ENCODE measurements at regions not wholly inside any gene's neighbourhood (a gene's known extent, or its start where the extent isn't known, plus 50 kb on each side); places are given as distances from the start of the nearest gene placed in this dataset.

- CTCF ChIA-PET, result no interaction called here
Observed at GRCh38 chr2:83217854-83218253, 1241.2 kb downstream of the SUCLG1 start.

GRCh38 chr2:83196225-83196624 lies 1262.9 kb downstream of the SUCLG1 start:
- H3K9me3 ChIP-seq, result no peaks in the 10 kb centered on the region
- WGBS (ENCODE audit: missing lambda C conversion rate), result 2% methylated on average over 1 of the region's 1 CpG
- H3K27ac ChIP-seq, result no peak overlapping the region
- FAIRE-seq (no peak), DNase-seq (ENCODE audit: low read depth in 1 of 2, low spot score in 1 of 2) (peak in 1 of 2 experiments; percentile 15), ATAC-seq (no peak)
- TF ChIP-seq RAD21 (conservative IDR thresholded peaks at IDR 0.05 in 1 of 2, IDR thresholded peaks at IDR 0.05 in 1 of 2), result peak; percentile 27 to 36; a peak in 2 of 5 replicates
- TF ChIP-seq NPAS2 (CRISPR knock-in tag; IDR thresholded peaks at IDR 0.05; ENCODE audit: borderline replicate concordance), result no peak
- TF ChIP-seq CTCF (IDR thresholded peaks at IDR 0.05), result no peak; the same call in 2 of the 3 replicates
- no peak for TF ChIP-seq RFX5 (IDR thresholded peaks at IDR 0.05)
- ChIA-PET POLR2A (no interaction called here), CTCF (interaction anchor here (0.6 kb wide), 1 partner anchor 889 kb away, joined by 3 read pairs; no protein-coding TSS in a partner anchor)
- no peaks in the 10 kb centered on the region for H3K4me1 ChIP-seq
- H3K4me3 ChIP-seq, result no peak overlapping the region
- H3K4me2 ChIP-seq, result no peak overlapping the region

More at GRCh38 chr2:83217854-83218253, 1241.2 kb downstream of the SUCLG1 start:
- Histone ChIP-seq H3K4me3 (no peak overlapping the region), H3K4me2 (no peak overlapping the region), H3K4me1 (no peaks in the 10 kb centered on the region), H3K9me3 (no peaks in the 10 kb centered on the region), H3K27ac (no peak overlapping the region)
- TF ChIP-seq MAFK (IDR thresholded peaks at IDR 0.05; ENCODE audit: partially characterized antibody) (peak; percentile 79), TP53 (CRISPR knock-in tag; IDR thresholded peaks at IDR 0.05) (no peak)
- ATAC-seq, result no peak
- FAIRE-seq, result no peak
- 34% methylated on average over 4 of the region's 4 CpGs for WGBS (ENCODE audit: missing lambda C conversion rate)
- POLR2A ChIA-PET, result no interaction called here
- DNase-seq (ENCODE audit: low read depth in 1 of 2, low spot score in 1 of 2), result no peak

- WGBS (ENCODE audit: missing lambda C conversion rate), result 82% methylated on average over 2 of the region's 2 CpGs
- DNase-seq (ENCODE audit: low read depth in 1 of 2, low spot score in 1 of 2), result no peak
- no peak for TF ChIP-seq KDM5A (IDR thresholded peaks at IDR 0.05)
- no peak for TF ChIP-seq MAFK (IDR thresholded peaks at IDR 0.05; ENCODE audit: partially characterized antibody)
- TF ChIP-seq CHD4 (IDR thresholded peaks at IDR 0.05; ENCODE audit: borderline replicate concordance), result no peak
- no peak for TF ChIP-seq CBX2 (IDR thresholded peaks at IDR 0.05; ENCODE audit: borderline replicate concordance, low read depth)
- no peak for TF ChIP-seq JUN (IDR thresholded peaks at IDR 0.05)
- TF ChIP-seq EP300 (IDR thresholded peaks at IDR 0.05), result no peak
- no peak for TF ChIP-seq FOSL2 (IDR thresholded peaks at IDR 0.05)
- TF ChIP-seq FOSL2 (CRISPR knock-in tag; IDR thresholded peaks at IDR 0.05), result no peak
- TF ChIP-seq E2F6 (IDR thresholded peaks at IDR 0.05; ENCODE audit: borderline replicate concordance, low read depth), result no peak
- TF ChIP-seq HOXB13 (CRISPR knock-in tag; IDR thresholded peaks at IDR 0.05; ENCODE audit: low read depth), result no peak
- TF ChIP-seq POLR2A (IDR thresholded peaks at IDR 0.05; ENCODE audit: low read length), result no peak
- no peak for TF ChIP-seq NPAS2 (CRISPR knock-in tag; IDR thresholded peaks at IDR 0.05; ENCODE audit: borderline replicate concordance)
- TF ChIP-seq KDM1A (IDR thresholded peaks at IDR 0.05; ENCODE audit: low read depth), result no peak
- no peak for TF ChIP-seq ESRRA (IDR thresholded peaks at IDR 0.05; ENCODE audit: borderline replicate concordance, low read length)
- no peak for TF ChIP-seq TFCP2L1 (CRISPR knock-in tag; IDR thresholded peaks at IDR 0.05)
- TF ChIP-seq HDAC2 (IDR thresholded peaks at IDR 0.05), result no peak
- ChIA-PET CTCF (no interaction called here), POLR2A (no interaction called here)
- Histone ChIP-seq H3K9me3 (no peaks in the 10 kb centered on the region), H3K4me1 (no peaks in the 10 kb centered on the region), H3K27ac (no peak overlapping the region), H3K4me3 (no peak overlapping the region), H3K4me2 (no peak overlapping the region)
- ATAC-seq, result no peak
- FAIRE-seq, result no peak
Observed at GRCh38 chr2:83191316-83191715, 1267.8 kb downstream of the SUCLG1 start.
